Vagina (tissue), 2 donors: ENCODE measurements at regions not wholly inside any gene's neighbourhood (a gene's known extent, or its start where the extent isn't known, plus 50 kb on each side); places are given as distances from the start of the nearest gene placed in this dataset.

Source experiments
- DNase-seq, 2 donors: peaks; one replicate each; pipeline ENCODE4 v3.0.0-alpha.2; 2017; ENCODE audit errors: extremely low spot score in 2 of 2
- H3K27ac ChIP-seq: fragments of 200-600 bp; sonication (generic); one replicate; pipeline ENCODE4 v1.5.1; 2019
- H3K27me3 ChIP-seq: fragments of 200-600 bp; sonication (generic); one replicate; pipeline ENCODE4 v1.5.1; 2019
- H3K36me3 ChIP-seq, 2 donors: fragments of 200-600 bp; sonication (generic); one replicate each; pipeline ENCODE4 v1.5.1; 2017 to 2019
- H3K4me1 ChIP-seq: fragments of 200-600 bp; sonication (generic); one replicate; pipeline ENCODE4 v1.5.1; 2019
- H3K4me3 ChIP-seq, 2 donors: fragments of 200-600 bp; sonication (generic); 1 replicate in 1 of 2; 2 replicates in 1 of 2; pipeline ENCODE4 v1.5.1; 2016 to 2019
- H3K9me3 ChIP-seq: fragments of 200-600 bp; sonication (generic); one replicate; pipeline ENCODE4 v1.5.1; 2019
- CTCF ChIP-seq, 3 experiments: fragments of 450-650 bp in 2 of 3; fragments of 200-600 bp in 1 of 3; sonication (generic) in 1 of 3; IDR thresholded peaks; one replicate each; pipeline ENCODE4 v1.5.1; 2017 to 2019; ENCODE audit warnings: antibody characterized with exemption in 3 of 3, mild to moderate bottlenecking in 2 of 3, moderate library complexity in 2 of 3
- POLR2A ChIP-seq, 2 donors: fragments of 450-650 bp; IDR thresholded peaks; one replicate each; pipeline ENCODE4 v1.6.1; 2017; ENCODE audit warnings: antibody characterized with exemption in 2 of 2, mild to moderate bottlenecking in 2 of 2, moderate library complexity in 2 of 2
- POLR2AphosphoS5 ChIP-seq, 2 donors: sonication (generic); formaldehyde crosslinking; IDR thresholded peaks; one replicate each; pipeline ENCODE4 v1.9.0; 2017; ENCODE audit warnings: antibody characterized with exemption in 2 of 2, mild to moderate bottlenecking in 2 of 2, low read depth in 1 of 2; ENCODE audit not compliant: insufficient read depth in 1 of 2
- intact Hi-C: fragments of 100-400 bp; cut with DNase I; formaldehyde crosslinking; loops from one replicate; pipeline ENCODE4 v1.15.1; 2023

GRCh38 chr2:72041638-72042111 lies 106.0 kb downstream of the CYP26B1 start:
- no peak overlapping the region for H3K27ac ChIP-seq
- H3K4me3 ChIP-seq, result no peak overlapping the region
- peaks cover 5% of the 10 kb centered on the region for H3K9me3 ChIP-seq
- H3K4me1 ChIP-seq, result no peaks in the 10 kb centered on the region
- no peak for TF ChIP-seq CTCF (IDR thresholded peaks at IDR 0.05)
- no peak for TF ChIP-seq POLR2A (IDR thresholded peaks at IDR 0.05)
- TF ChIP-seq POLR2AphosphoS5 (IDR thresholded peaks at IDR 0.05; ENCODE audit: insufficient read depth in 1 of 2, low read depth in 1 of 2), result no peak
- intact Hi-C loops, result no loop called here
- H3K27me3 ChIP-seq, result no peaks in the 10 kb centered on the region
- H3K36me3 ChIP-seq, result no peaks in the 10 kb centered on the region
- DNase-seq, result peak in 1 of 2 donors; percentile 93

GRCh38 chr2:72040629-72041571 lies 106.8 kb downstream of the CYP26B1 start:
- DNase-seq, result peak in 1 of 2 donors; percentile 92
- Histone ChIP-seq H3K27ac (no peak overlapping the region), H3K4me3 (no peak overlapping the region), H3K36me3 (no peaks in the 10 kb centered on the region), H3K9me3 (peaks cover 5% of the 10 kb centered on the region), H3K27me3 (no peaks in the 10 kb centered on the region), H3K4me1 (no peaks in the 10 kb centered on the region)
- intact Hi-C loops, result no loop called here
- no peak for TF ChIP-seq POLR2A (IDR thresholded peaks at IDR 0.05)
- TF ChIP-seq CTCF (IDR thresholded peaks at IDR 0.05), result no peak
- TF ChIP-seq POLR2AphosphoS5 (IDR thresholded peaks at IDR 0.05; ENCODE audit: insufficient read depth in 1 of 2, low read depth in 1 of 2), result no peak

GRCh38 chr2:72038524-72038923 lies 109.1 kb downstream of the CYP26B1 start:
- no peaks in the 10 kb centered on the region for H3K27me3 ChIP-seq
- intact Hi-C loops, result no loop called here
- H3K36me3 ChIP-seq, result no peaks in the 10 kb centered on the region
- no peak overlapping the region for H3K27ac ChIP-seq
- H3K4me3 ChIP-seq, result no peak overlapping the region
- TF ChIP-seq CTCF (IDR thresholded peaks at IDR 0.05) (no peak), POLR2A (IDR thresholded peaks at IDR 0.05) (no peak), POLR2AphosphoS5 (IDR thresholded peaks at IDR 0.05; ENCODE audit: insufficient read depth in 1 of 2, low read depth in 1 of 2) (no peak)
- no peaks in the 10 kb centered on the region for H3K4me1 ChIP-seq
- no peak for DNase-seq
- H3K9me3 ChIP-seq, result no peaks in the 10 kb centered on the region

- no peak for TF ChIP-seq CTCF (IDR thresholded peaks at IDR 0.05)
- no peak for TF ChIP-seq POLR2AphosphoS5 (IDR thresholded peaks at IDR 0.05; ENCODE audit: insufficient read depth in 1 of 2, low read depth in 1 of 2)
- no peak for TF ChIP-seq POLR2A (IDR thresholded peaks at IDR 0.05)
- Histone ChIP-seq H3K27ac (no peak overlapping the region), H3K36me3 (no peaks in the 10 kb centered on the region), H3K4me1 (no peaks in the 10 kb centered on the region), H3K9me3 (no peaks in the 10 kb centered on the region), H3K4me3 (no peak overlapping the region), H3K27me3 (no peaks in the 10 kb centered on the region)
- intact Hi-C loops, result no loop called here
- no peak for DNase-seq
Observed at GRCh38 chr2:72037261-72037666, 110.4 kb downstream of the CYP26B1 start.

- no peaks in the 10 kb centered on the region for H3K27me3 ChIP-seq
- no peaks in the 10 kb centered on the region for H3K9me3 ChIP-seq
- H3K27ac ChIP-seq, result no peak overlapping the region
- H3K4me1 ChIP-seq, result no peaks in the 10 kb centered on the region
- no peaks in the 10 kb centered on the region for H3K36me3 ChIP-seq
- intact Hi-C loops, result no loop called here
- TF ChIP-seq POLR2A (IDR thresholded peaks at IDR 0.05), result no peak
- H3K4me3 ChIP-seq, result no peak overlapping the region
- DNase-seq, result no peak
Observed at GRCh38 chr2:72036595-72036994, 111.1 kb downstream of the CYP26B1 start.
